ENCODE measurements at regions not wholly inside any gene's neighbourhood (a gene's known extent, or its start where the extent isn't known, plus 50 kb on each side); places are given as distances from the start of the nearest gene placed in this dataset.

- POLR2A ChIA-PET, result no interaction called here
- no peak overlapping the region for H3K4me3 ChIP-seq (ENCODE audit: low read depth, low read length)
- CTCF ChIA-PET, result no interaction called here
- no peak for TF ChIP-seq CTCF (IDR thresholded peaks at IDR 0.05; ENCODE audit: insufficient read depth, low read length, missing control alignments)
- DNase-seq (ENCODE audit: low read depth, low spot score), result no peak
These were observed 244.8 kb upstream of the SIX2 start for GRCh38 chr2:45254025-45254424.

DNA sequence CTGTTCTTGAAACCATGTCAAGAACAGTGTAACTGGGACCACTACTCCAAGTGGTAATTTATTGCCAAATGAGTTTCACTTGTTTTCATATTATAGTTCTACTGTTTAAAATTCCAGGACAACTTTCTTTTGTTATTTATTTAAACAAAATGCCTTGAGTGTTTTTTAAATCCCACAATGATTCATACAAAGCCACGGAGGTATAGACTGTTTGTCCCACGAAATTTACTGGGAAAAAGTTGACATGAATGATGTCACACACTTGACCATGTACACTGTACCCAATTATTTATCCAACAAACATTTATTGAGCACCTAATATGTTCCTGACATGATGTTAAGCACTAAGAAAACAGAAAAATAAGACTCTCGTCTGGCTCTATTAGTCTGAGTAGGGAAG, 243.9 kb upstream of the SIX2 start:
- CTCF ChIA-PET, result no interaction called here
- TF ChIP-seq CTCF (IDR thresholded peaks at IDR 0.05; ENCODE audit: insufficient read depth, low read length, missing control alignments), result no peak
- POLR2A ChIA-PET, result no interaction called here
- no peak for DNase-seq (ENCODE audit: low read depth, low spot score)
- H3K4me3 ChIP-seq (ENCODE audit: low read depth, low read length), result no peak overlapping the region

DNA sequence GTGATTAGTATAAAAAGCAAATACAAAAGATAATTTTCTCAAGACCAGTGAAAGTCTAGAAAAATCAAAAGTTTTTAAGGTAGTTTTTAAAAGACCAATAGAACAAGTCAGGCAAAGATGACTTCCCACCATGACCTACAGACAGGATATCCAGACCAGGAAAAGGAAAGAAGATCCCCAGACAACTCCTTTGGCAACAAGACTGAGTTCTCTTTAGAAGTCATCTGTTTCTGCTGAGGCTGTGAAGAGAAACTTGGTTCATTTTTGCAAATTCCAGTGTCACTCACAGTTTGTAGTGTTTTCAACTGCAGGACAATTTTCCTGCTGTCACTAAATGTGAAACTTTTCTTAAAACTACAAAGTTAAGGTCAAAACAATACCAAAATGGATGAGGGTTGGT, 240.9 kb upstream of the SIX2 start:
- POLR2A ChIA-PET, result no interaction called here
- CTCF ChIA-PET, result no interaction called here
- no peak for TF ChIP-seq CTCF (IDR thresholded peaks at IDR 0.05; ENCODE audit: insufficient read depth, low read length, missing control alignments)
- DNase-seq (ENCODE audit: low read depth, low spot score), result no peak
- no peak overlapping the region for H3K4me3 ChIP-seq (ENCODE audit: low read depth, low read length)

DNA sequence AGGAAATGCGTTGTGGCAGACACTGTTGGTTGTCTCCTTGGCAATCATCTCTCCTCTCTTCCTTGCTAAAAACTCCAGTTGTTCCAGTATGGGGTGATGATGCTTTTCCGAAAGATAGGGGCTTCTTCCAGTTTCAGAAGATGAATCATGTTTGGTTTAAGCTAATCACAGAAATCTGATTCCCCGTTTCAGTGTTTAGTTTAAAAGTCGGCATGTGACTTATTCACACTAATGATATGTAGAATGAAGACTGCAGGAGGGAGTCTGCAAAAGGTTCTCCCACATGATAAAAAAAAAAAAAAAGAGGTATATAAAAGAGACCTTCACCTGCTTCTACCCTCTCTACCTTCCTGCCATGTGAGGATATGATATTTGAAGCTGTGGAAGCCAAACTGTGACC, 239.0 kb upstream of the SIX2 start:
- CTCF ChIA-PET, result no interaction called here
- POLR2A ChIA-PET, result no interaction called here
- H3K4me3 ChIP-seq (ENCODE audit: low read depth, low read length), result no peak overlapping the region
- DNase-seq (ENCODE audit: low read depth, low spot score), result no peak
- TF ChIP-seq CTCF (IDR thresholded peaks at IDR 0.05; ENCODE audit: insufficient read depth, low read length, missing control alignments), result no peak

- POLR2A ChIA-PET, result interaction anchor here (0.7 kb wide), 1 partner anchor 886 kb away, joined by 5 read pairs; no protein-coding TSS in a partner anchor
- no peak overlapping the region for H3K4me3 ChIP-seq (ENCODE audit: low read depth, low read length)
- CTCF ChIA-PET, result no interaction called here
- DNase-seq (ENCODE audit: low read depth, low spot score), result no peak
- TF ChIP-seq CTCF (IDR thresholded peaks at IDR 0.05; ENCODE audit: insufficient read depth, low read length, missing control alignments), result no peak
These were observed 235.7 kb upstream of the SIX2 start for GRCh38 chr2:45244928-45245327.

DNA sequence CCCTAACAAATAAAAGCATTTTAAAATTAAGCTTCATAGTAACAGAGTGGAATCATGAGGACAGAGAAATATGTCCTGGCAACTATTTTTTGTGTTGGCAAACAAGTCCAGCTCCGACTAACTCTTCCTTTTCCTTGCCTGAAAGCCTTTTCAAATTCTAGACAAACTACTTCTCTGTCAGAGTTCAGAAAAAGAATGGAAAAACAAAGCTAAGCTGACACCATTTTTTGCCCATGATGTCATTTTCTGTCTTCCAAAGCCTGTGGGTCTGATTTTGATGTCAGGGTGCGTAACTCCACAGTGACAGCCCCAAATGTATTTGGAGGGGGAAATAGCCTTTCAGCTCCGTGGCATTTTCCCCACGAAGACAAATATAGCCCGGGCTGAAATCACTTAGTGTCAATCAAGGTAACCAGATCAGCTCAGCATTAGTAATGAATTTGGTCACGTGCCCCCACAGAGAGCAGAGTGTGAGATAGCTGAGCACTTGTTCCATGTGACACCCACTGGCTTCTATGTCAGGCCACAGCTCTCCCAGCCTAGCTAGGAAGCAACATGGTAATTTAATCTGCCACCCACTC, 233.0 kb upstream of the SIX2 start:
- no peak overlapping the region for H3K4me3 ChIP-seq (ENCODE audit: low read depth, low read length)
- no peak for DNase-seq (ENCODE audit: low read depth, low spot score)
- CTCF ChIA-PET, result interaction anchor here (1.0 kb wide), 1 partner anchor 20 kb away, joined by 4 read pairs; no protein-coding TSS in a partner anchor
- POLR2A ChIA-PET, result no interaction called here
- no peak for TF ChIP-seq CTCF (IDR thresholded peaks at IDR 0.05; ENCODE audit: insufficient read depth, low read length, missing control alignments)
